ENCODE measurements at regions not wholly inside any gene's neighbourhood (a gene's known extent, or its start where the extent isn't known, plus 50 kb on each side); places are given as distances from the start of the nearest gene placed in this dataset.
A peak's percentile ranks its signal among the peaks of the same experiment; 100 is the strongest.
"Not testable (repeated sequence)": the region's sequence is repeated elsewhere in the genome, so short reads cannot be mapped to it uniquely, and the experiment has no call there.

- no peak for DNase-seq
Observed at GRCh38 chrX:124720532-124720931, 374.2 kb downstream of the SH2D1A start.

GRCh38 chrX:124725502-124725901 is 379.1 kb downstream of the SH2D1A start:
- no peak for DNase-seq

GRCh38 chrX:124726292-124726691 is 379.9 kb downstream of the SH2D1A start:
- no peak for DNase-seq

- no peak for DNase-seq
Observed at GRCh38 chrX:124726881-124727280, 380.5 kb downstream of the SH2D1A start.

- peak; percentile 14 to 29 for DNase-seq
Observed at GRCh38 chrX:124736553-124737270, 390.3 kb downstream of the SH2D1A start.

GRCh38 chrX:124737771-124738170 is 391.4 kb downstream of the SH2D1A start:
- DNase-seq = no peak

GRCh38 chrX:124747295-124747694 is 400.9 kb downstream of the SH2D1A start:
- DNase-seq = no peak

GRCh38 chrX:124764354-124764753 is 418.0 kb downstream of the SH2D1A start:
- no peak for DNase-seq

GRCh38 chrX:124769166-124769565 is 422.8 kb downstream of the SH2D1A start:
- no peak for DNase-seq

- DNase-seq = no peak
Observed at GRCh38 chrX:124771292-124771691, 424.9 kb downstream of the SH2D1A start.

- not testable (repeated sequence) for DNase-seq
Observed at GRCh38 chrX:124788253-124788652, 441.9 kb downstream of the SH2D1A start.

- DNase-seq = not testable (repeated sequence)
Observed at GRCh38 chrX:124789874-124790273, 443.5 kb downstream of the SH2D1A start.

GRCh38 chrX:124791492-124792095 is 445.2 kb downstream of the SH2D1A start:
- no peak for DNase-seq

- DNase-seq = no peak
Observed at GRCh38 chrX:124796989-124797388, 450.6 kb downstream of the SH2D1A start.

- DNase-seq = no peak
Observed at GRCh38 chrX:124804962-124805361, 458.6 kb downstream of the SH2D1A start.

GRCh38 chrX:124805486-124805885 is 459.1 kb downstream of the SH2D1A start:
- DNase-seq = no peak

GRCh38 chrX:124814106-124814505 is 467.7 kb downstream of the SH2D1A start:
- no peak for DNase-seq

GRCh38 chrX:124818033-124818432 is 471.7 kb downstream of the SH2D1A start:
- DNase-seq = no peak

GRCh38 chrX:124818764-124819163 is 472.4 kb downstream of the SH2D1A start:
- DNase-seq = no peak

- no peak for DNase-seq
Observed at GRCh38 chrX:124820738-124821137, 474.4 kb downstream of the SH2D1A start.

GRCh38 chrX:124827258-124827845 is 481.0 kb downstream of the SH2D1A start:
- DNase-seq = no peak

- DNase-seq = peak in 1 of 2 donors; percentile 15
Observed at GRCh38 chrX:124829930-124830329, 483.6 kb downstream of the SH2D1A start.

GRCh38 chrX:124836786-124837185 is 482.9 kb upstream of the TEX13C start:
- DNase-seq = no peak

- no peak for DNase-seq
Observed at GRCh38 chrX:124842205-124842604, 477.5 kb upstream of the TEX13C start.
